ENCODE measurements at regions not wholly inside any gene's neighbourhood (a gene's known extent, or its start where the extent isn't known, plus 50 kb on each side); places are given as distances from the start of the nearest gene placed in this dataset.

- no peaks in the 10 kb centered on the region for H3K79me2 ChIP-seq (ENCODE audit: low read length)
- no peaks in the 10 kb centered on the region for H3K9me2 ChIP-seq (replicated peaks; ENCODE audit: insufficient read depth, low read length)
- H3K9me3 ChIP-seq (ENCODE audit: low read length) = no peaks in the 10 kb centered on the region
- no peaks in the 10 kb centered on the region for H3K27me3 ChIP-seq (ENCODE audit: low read length)
- H3K27ac ChIP-seq (ENCODE audit: low read length) = no peak overlapping the region
- H3K4me3 ChIP-seq (ENCODE audit: low read length) = no peak overlapping the region
- no peak for DNase-seq
- no peak overlapping the region for H3K4me2 ChIP-seq (ENCODE audit: low read depth, low read length, poor library complexity, severe bottlenecking)
- no peaks in the 10 kb centered on the region for H4K20me1 ChIP-seq (ENCODE audit: insufficient read depth, low read depth, low read length)
- H2AFZ ChIP-seq (ENCODE audit: low read length) = no peak overlapping the region
- no peaks in the 10 kb centered on the region for H3K36me3 ChIP-seq (ENCODE audit: insufficient read depth, low read length)
- H3K4me1 ChIP-seq (ENCODE audit: low read length) = no peaks in the 10 kb centered on the region
- no peak overlapping the region for H3K9ac ChIP-seq (ENCODE audit: low read length)
Measured at GRCh38 chr7:25396668-25397067, 168.4 kb upstream of the NPVF start.

- H3K9ac ChIP-seq (ENCODE audit: low read length) = no peak overlapping the region
- H2AFZ ChIP-seq (ENCODE audit: low read length) = no peak overlapping the region
- no peak overlapping the region for H3K4me3 ChIP-seq (ENCODE audit: low read length)
- H3K36me3 ChIP-seq (ENCODE audit: insufficient read depth, low read length) = no peaks in the 10 kb centered on the region
- no peak for DNase-seq
- H3K9me2 ChIP-seq (replicated peaks; ENCODE audit: insufficient read depth, low read length) = no peaks in the 10 kb centered on the region
- no peaks in the 10 kb centered on the region for H4K20me1 ChIP-seq (ENCODE audit: insufficient read depth, low read depth, low read length)
- H3K79me2 ChIP-seq (ENCODE audit: low read length) = no peaks in the 10 kb centered on the region
- H3K27ac ChIP-seq (ENCODE audit: low read length) = no peak overlapping the region
- H3K9me3 ChIP-seq (ENCODE audit: low read length) = no peaks in the 10 kb centered on the region
- H3K4me2 ChIP-seq (ENCODE audit: low read depth, low read length, poor library complexity, severe bottlenecking) = no peak overlapping the region
- H3K4me1 ChIP-seq (ENCODE audit: low read length) = no peaks in the 10 kb centered on the region
- H3K27me3 ChIP-seq (ENCODE audit: low read length) = no peaks in the 10 kb centered on the region
Measured at GRCh38 chr7:25398418-25398817, 170.1 kb upstream of the NPVF start.

GRCh38 chr7:25399000-25399750 lies 170.9 kb upstream of the NPVF start:
- no peaks in the 10 kb centered on the region for H3K27me3 ChIP-seq (ENCODE audit: low read length)
- H3K4me2 ChIP-seq (ENCODE audit: low read depth, low read length, poor library complexity, severe bottlenecking) = no peak overlapping the region
- no peaks in the 10 kb centered on the region for H3K4me1 ChIP-seq (ENCODE audit: low read length)
- H3K27ac ChIP-seq (ENCODE audit: low read length) = no peak overlapping the region
- no peaks in the 10 kb centered on the region for H3K79me2 ChIP-seq (ENCODE audit: low read length)
- no peak overlapping the region for H2AFZ ChIP-seq (ENCODE audit: low read length)
- no peak overlapping the region for H3K4me3 ChIP-seq (ENCODE audit: low read length)
- H4K20me1 ChIP-seq (ENCODE audit: insufficient read depth, low read depth, low read length) = no peaks in the 10 kb centered on the region
- no peak for DNase-seq
- no peaks in the 10 kb centered on the region for H3K36me3 ChIP-seq (ENCODE audit: insufficient read depth, low read length)
- H3K9ac ChIP-seq (ENCODE audit: low read length) = no peak overlapping the region
- no peaks in the 10 kb centered on the region for H3K9me2 ChIP-seq (replicated peaks; ENCODE audit: insufficient read depth, low read length)
- no peaks in the 10 kb centered on the region for H3K9me3 ChIP-seq (ENCODE audit: low read length)

- H3K27me3 ChIP-seq (ENCODE audit: low read length) = no peaks in the 10 kb centered on the region
- H4K20me1 ChIP-seq (ENCODE audit: insufficient read depth, low read depth, low read length) = no peaks in the 10 kb centered on the region
- no peaks in the 10 kb centered on the region for H3K4me1 ChIP-seq (ENCODE audit: low read length)
- no peak overlapping the region for H2AFZ ChIP-seq (ENCODE audit: low read length)
- H3K27ac ChIP-seq (ENCODE audit: low read length) = no peak overlapping the region
- H3K36me3 ChIP-seq (ENCODE audit: insufficient read depth, low read length) = no peaks in the 10 kb centered on the region
- H3K9me2 ChIP-seq (replicated peaks; ENCODE audit: insufficient read depth, low read length) = no peaks in the 10 kb centered on the region
- no peak overlapping the region for H3K9ac ChIP-seq (ENCODE audit: low read length)
- no peak overlapping the region for H3K4me2 ChIP-seq (ENCODE audit: low read depth, low read length, poor library complexity, severe bottlenecking)
- H3K4me3 ChIP-seq (ENCODE audit: low read length) = no peak overlapping the region
- H3K9me3 ChIP-seq (ENCODE audit: low read length) = no peaks in the 10 kb centered on the region
- no peaks in the 10 kb centered on the region for H3K79me2 ChIP-seq (ENCODE audit: low read length)
- DNase-seq = no peak
Measured at GRCh38 chr7:25402532-25402931, 174.2 kb upstream of the NPVF start.

GRCh38 chr7:25405736-25406135 lies 177.4 kb upstream of the NPVF start:
- H3K4me3 ChIP-seq (ENCODE audit: low read length) = no peak overlapping the region
- no peak overlapping the region for H2AFZ ChIP-seq (ENCODE audit: low read length)
- no peak overlapping the region for H3K4me2 ChIP-seq (ENCODE audit: low read depth, low read length, poor library complexity, severe bottlenecking)
- H3K4me1 ChIP-seq (ENCODE audit: low read length) = no peaks in the 10 kb centered on the region
- no peak for DNase-seq
- H3K36me3 ChIP-seq (ENCODE audit: insufficient read depth, low read length) = no peaks in the 10 kb centered on the region
- no peaks in the 10 kb centered on the region for H3K9me2 ChIP-seq (replicated peaks; ENCODE audit: insufficient read depth, low read length)
- no peaks in the 10 kb centered on the region for H3K27me3 ChIP-seq (ENCODE audit: low read length)
- H3K79me2 ChIP-seq (ENCODE audit: low read length) = no peaks in the 10 kb centered on the region
- no peaks in the 10 kb centered on the region for H4K20me1 ChIP-seq (ENCODE audit: insufficient read depth, low read depth, low read length)
- no peaks in the 10 kb centered on the region for H3K9me3 ChIP-seq (ENCODE audit: low read length)
- H3K9ac ChIP-seq (ENCODE audit: low read length) = no peak overlapping the region
- no peak overlapping the region for H3K27ac ChIP-seq (ENCODE audit: low read length)

- Histone ChIP-seq H2AFZ (ENCODE audit: low read length) (no peak overlapping the region), H3K9me2 (replicated peaks; ENCODE audit: insufficient read depth, low read length) (no peaks in the 10 kb centered on the region), H3K4me2 (ENCODE audit: low read depth, low read length, poor library complexity, severe bottlenecking) (no peak overlapping the region), H3K27me3 (ENCODE audit: low read length) (no peaks in the 10 kb centered on the region), H4K20me1 (ENCODE audit: insufficient read depth, low read depth, low read length) (no peaks in the 10 kb centered on the region), H3K4me3 (ENCODE audit: low read length) (no peak overlapping the region), H3K27ac (ENCODE audit: low read length) (no peak overlapping the region), H3K36me3 (ENCODE audit: insufficient read depth, low read length) (no peaks in the 10 kb centered on the region), H3K79me2 (ENCODE audit: low read length) (no peaks in the 10 kb centered on the region), H3K4me1 (ENCODE audit: low read length) (no peaks in the 10 kb centered on the region), H3K9ac (ENCODE audit: low read length) (no peak overlapping the region), H3K9me3 (ENCODE audit: low read length) (no peaks in the 10 kb centered on the region)
- DNase-seq = no peak
Measured at GRCh38 chr7:25407053-25407452, 178.8 kb upstream of the NPVF start.

GRCh38 chr7:25408012-25408687 lies 179.9 kb upstream of the NPVF start:
- no peak overlapping the region for H3K4me2 ChIP-seq (ENCODE audit: low read depth, low read length, poor library complexity, severe bottlenecking)
- H3K9me2 ChIP-seq (replicated peaks; ENCODE audit: insufficient read depth, low read length) = no peaks in the 10 kb centered on the region
- H3K36me3 ChIP-seq (ENCODE audit: insufficient read depth, low read length) = no peaks in the 10 kb centered on the region
- no peaks in the 10 kb centered on the region for H3K27me3 ChIP-seq (ENCODE audit: low read length)
- no peak overlapping the region for H3K9ac ChIP-seq (ENCODE audit: low read length)
- no peaks in the 10 kb centered on the region for H3K9me3 ChIP-seq (ENCODE audit: low read length)
- no peaks in the 10 kb centered on the region for H3K4me1 ChIP-seq (ENCODE audit: low read length)
- no peak overlapping the region for H3K27ac ChIP-seq (ENCODE audit: low read length)
- no peaks in the 10 kb centered on the region for H4K20me1 ChIP-seq (ENCODE audit: insufficient read depth, low read depth, low read length)
- no peaks in the 10 kb centered on the region for H3K79me2 ChIP-seq (ENCODE audit: low read length)
- H2AFZ ChIP-seq (ENCODE audit: low read length) = no peak overlapping the region
- no peak overlapping the region for H3K4me3 ChIP-seq (ENCODE audit: low read length)
- DNase-seq = no peak

GRCh38 chr7:25408876-25409275 lies 180.6 kb upstream of the NPVF start:
- no peaks in the 10 kb centered on the region for H3K4me1 ChIP-seq (ENCODE audit: low read length)
- H3K27ac ChIP-seq (ENCODE audit: low read length) = no peak overlapping the region
- H3K9me3 ChIP-seq (ENCODE audit: low read length) = no peaks in the 10 kb centered on the region
- H3K4me2 ChIP-seq (ENCODE audit: low read depth, low read length, poor library complexity, severe bottlenecking) = no peak overlapping the region
- H3K36me3 ChIP-seq (ENCODE audit: insufficient read depth, low read length) = no peaks in the 10 kb centered on the region
- H2AFZ ChIP-seq (ENCODE audit: low read length) = no peak overlapping the region
- H4K20me1 ChIP-seq (ENCODE audit: insufficient read depth, low read depth, low read length) = no peaks in the 10 kb centered on the region
- no peak overlapping the region for H3K9ac ChIP-seq (ENCODE audit: low read length)
- H3K27me3 ChIP-seq (ENCODE audit: low read length) = no peaks in the 10 kb centered on the region
- H3K4me3 ChIP-seq (ENCODE audit: low read length) = no peak overlapping the region
- DNase-seq = no peak
- H3K79me2 ChIP-seq (ENCODE audit: low read length) = no peaks in the 10 kb centered on the region
- H3K9me2 ChIP-seq (replicated peaks; ENCODE audit: insufficient read depth, low read length) = no peaks in the 10 kb centered on the region
